ENCODE measurements at regions not wholly inside any gene's neighbourhood (a gene's known extent, or its start where the extent isn't known, plus 50 kb on each side); places are given as distances from the start of the nearest gene placed in this dataset.
"Not testable (repeated sequence)": the region's sequence is repeated elsewhere in the genome, so short reads cannot be mapped to it uniquely, and the experiment has no call there.

DNA sequence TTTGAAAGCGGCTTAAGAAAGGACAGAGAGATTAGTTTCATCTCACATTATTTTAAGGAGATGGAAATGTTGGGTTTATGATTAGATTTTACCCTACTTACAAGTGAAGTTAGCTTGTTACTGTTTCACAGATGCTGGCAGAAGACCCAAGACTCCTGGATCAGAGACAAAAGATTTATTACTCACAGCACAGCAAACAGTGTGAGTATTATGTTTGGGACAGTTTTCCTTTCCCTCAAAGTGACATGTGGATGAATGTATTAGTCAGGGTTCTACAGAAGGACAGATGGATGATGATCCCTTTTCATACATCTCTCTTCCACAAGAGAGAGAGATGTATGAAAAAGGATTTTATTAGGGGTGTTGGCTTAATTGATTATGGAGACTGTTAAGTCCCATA lies 281.8 kb upstream of the CDH2 start:
- H3K4me1 ChIP-seq (ENCODE audit: control insufficient read depth, insufficient read depth, low read length, poor library complexity, severe bottlenecking): no peaks in the 10 kb centered on the region
- no peak overlapping the region for H3K4me3 ChIP-seq (ENCODE audit: extremely low read depth, insufficient read depth, low read length, poor library complexity, severe bottlenecking)
- no peaks in the 10 kb centered on the region for H3K9me3 ChIP-seq (ENCODE audit: control insufficient read depth, low read length)
- H3K36me3 ChIP-seq (ENCODE audit: control insufficient read depth, insufficient read depth, low read length): no peaks in the 10 kb centered on the region
- H3K27ac ChIP-seq (ENCODE audit: low read depth, low read length, severe bottlenecking): no peak overlapping the region
- no CpG with 5 or more reads among the region's 1 CpG for WGBS, 2 experiments (ENCODE audit: insufficient coverage in 2 of 2)

DNA sequence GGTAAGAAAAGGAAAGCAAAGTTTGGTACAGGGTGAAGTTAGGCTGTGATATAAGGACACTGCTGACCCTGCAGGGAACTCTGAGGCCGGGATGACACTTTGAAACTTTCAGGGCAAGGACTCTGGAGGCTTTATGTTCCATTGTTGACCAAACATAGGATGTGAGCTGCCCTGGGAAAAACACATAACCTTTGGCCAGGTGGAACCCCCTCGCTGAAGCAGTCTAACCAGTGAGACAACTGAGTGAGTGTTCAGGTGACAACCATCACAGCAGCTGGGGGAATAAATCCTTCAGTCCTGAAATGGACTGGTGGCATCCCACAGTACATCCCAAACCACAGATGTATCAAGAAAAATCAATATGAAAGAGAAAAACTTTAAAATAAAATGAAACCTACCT lies 280.9 kb upstream of the CDH2 start:
- H3K4me1 ChIP-seq (ENCODE audit: control insufficient read depth, insufficient read depth, low read length, poor library complexity, severe bottlenecking): no peaks in the 10 kb centered on the region
- no peaks in the 10 kb centered on the region for H3K9me3 ChIP-seq (ENCODE audit: control insufficient read depth, low read length)
- WGBS, 2 experiments (ENCODE audit: insufficient coverage in 2 of 2): 78 to 92% methylated on average over 1 to 2 of the region's 2 CpGs
- no peak overlapping the region for H3K27ac ChIP-seq (ENCODE audit: low read depth, low read length, severe bottlenecking)
- no peaks in the 10 kb centered on the region for H3K36me3 ChIP-seq (ENCODE audit: control insufficient read depth, insufficient read depth, low read length)
- no peak overlapping the region for H3K4me3 ChIP-seq (ENCODE audit: extremely low read depth, insufficient read depth, low read length, poor library complexity, severe bottlenecking)

DNA sequence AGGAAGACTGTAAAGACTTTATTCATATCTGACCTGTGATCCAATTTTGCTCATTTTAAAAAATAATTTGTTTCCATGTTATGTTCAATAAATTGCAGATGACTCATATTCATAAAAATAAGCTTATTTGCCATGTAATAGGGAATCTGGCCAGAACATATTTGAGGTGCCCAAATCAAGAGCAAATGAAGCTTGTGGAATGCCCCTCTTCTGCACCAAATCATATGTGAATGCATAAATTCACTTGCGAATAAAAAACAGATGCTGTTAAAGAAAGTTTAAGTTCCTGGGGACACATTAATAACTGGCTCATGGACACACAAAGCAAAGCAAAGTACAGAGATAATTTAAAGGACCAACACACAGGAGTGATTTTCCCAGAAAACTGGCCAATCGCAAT lies 279.0 kb upstream of the CDH2 start:
- H3K4me3 ChIP-seq (ENCODE audit: extremely low read depth, insufficient read depth, low read length, poor library complexity, severe bottlenecking): no peak overlapping the region
- no peak overlapping the region for H3K27ac ChIP-seq (ENCODE audit: low read depth, low read length, severe bottlenecking)
- no peaks in the 10 kb centered on the region for H3K9me3 ChIP-seq (ENCODE audit: control insufficient read depth, low read length)
- H3K4me1 ChIP-seq (ENCODE audit: control insufficient read depth, insufficient read depth, low read length, poor library complexity, severe bottlenecking): no peaks in the 10 kb centered on the region
- H3K36me3 ChIP-seq (ENCODE audit: control insufficient read depth, insufficient read depth, low read length): no peaks in the 10 kb centered on the region
- WGBS, 2 experiments (ENCODE audit: insufficient coverage in 2 of 2): no CpG with 5 or more reads among the region's 2 CpGs

DNA sequence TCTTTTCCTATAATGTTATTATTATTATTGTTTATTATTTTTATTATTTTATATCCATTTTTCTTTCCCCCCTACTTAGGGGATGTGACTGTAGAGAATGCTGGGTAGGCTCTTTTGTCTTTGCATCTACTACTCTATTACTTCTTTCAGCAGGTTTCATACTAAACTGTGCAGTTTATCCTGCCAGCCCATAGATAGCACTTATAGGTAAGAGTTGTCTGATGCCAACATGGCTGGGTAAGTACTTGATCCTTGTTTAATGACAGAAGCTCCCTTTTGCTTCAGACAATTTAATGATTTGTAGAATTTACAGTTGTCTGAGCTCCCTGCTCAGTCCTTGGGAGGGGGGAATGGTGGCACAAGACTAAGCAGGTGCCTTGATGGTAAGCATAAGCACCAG lies 262.9 kb upstream of the CDH2 start:
- Histone ChIP-seq H3K4me1 (ENCODE audit: control insufficient read depth, insufficient read depth, low read length, poor library complexity, severe bottlenecking) (no peaks in the 10 kb centered on the region), H3K27ac (ENCODE audit: low read depth, low read length, severe bottlenecking) (no peak overlapping the region), H3K4me3 (ENCODE audit: extremely low read depth, insufficient read depth, low read length, poor library complexity, severe bottlenecking) (no peak overlapping the region), H3K9me3 (ENCODE audit: control insufficient read depth, low read length) (peaks cover 5% of the 10 kb centered on the region), H3K36me3 (ENCODE audit: control insufficient read depth, insufficient read depth, low read length) (no peaks in the 10 kb centered on the region)

DNA sequence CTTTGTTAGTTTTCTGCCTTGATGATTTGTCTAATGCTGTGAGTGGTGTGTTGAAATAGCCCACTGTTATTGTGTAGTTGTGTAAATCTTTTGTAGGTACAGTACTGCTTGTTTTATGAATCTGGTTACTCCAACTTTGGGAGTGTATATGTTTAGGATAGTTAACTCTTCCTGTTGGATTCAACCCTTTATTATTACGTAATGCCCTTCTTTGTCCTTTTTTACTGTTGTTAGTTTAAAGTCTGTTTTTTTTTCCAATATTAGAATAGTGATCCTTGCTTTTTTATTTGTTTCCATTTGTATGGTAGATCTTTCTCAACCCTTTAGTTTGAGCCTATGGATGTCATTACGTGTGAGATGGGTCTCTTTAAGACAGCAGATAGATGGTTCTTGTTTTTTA lies 261.5 kb upstream of the CDH2 start:
- Histone ChIP-seq H3K36me3 (ENCODE audit: control insufficient read depth, insufficient read depth, low read length) (no peaks in the 10 kb centered on the region), H3K27ac (ENCODE audit: low read depth, low read length, severe bottlenecking) (no peak overlapping the region), H3K9me3 (ENCODE audit: control insufficient read depth, low read length) (peaks cover 5% of the 10 kb centered on the region), H3K4me1 (ENCODE audit: control insufficient read depth, insufficient read depth, low read length, poor library complexity, severe bottlenecking) (no peaks in the 10 kb centered on the region), H3K4me3 (ENCODE audit: extremely low read depth, insufficient read depth, low read length, poor library complexity, severe bottlenecking) (no peak overlapping the region)
- WGBS, 2 experiments (ENCODE audit: insufficient coverage in 2 of 2): 100% methylated on average over 1 of the region's 2 CpGs; no CpG with 5 or more reads in 1 of the 2 experiments

DNA sequence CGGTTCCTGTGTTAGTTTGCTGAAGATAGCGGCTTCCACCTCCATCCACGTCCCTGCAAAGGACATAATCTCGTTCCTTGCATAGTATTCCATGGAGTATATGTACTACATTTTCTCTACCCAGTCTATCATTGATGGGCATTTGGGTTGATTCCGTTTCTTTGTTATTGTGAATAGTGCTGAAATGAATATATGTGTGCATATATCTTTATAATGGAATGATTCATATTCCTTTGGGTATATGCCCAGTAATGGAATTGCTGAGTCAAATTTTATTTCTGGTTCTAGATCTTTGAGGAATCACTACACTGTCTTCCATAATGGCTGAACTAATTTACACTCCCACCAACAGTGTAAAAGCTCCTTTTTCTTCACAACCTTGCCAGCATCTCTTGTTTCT lies 255.4 kb upstream of the CDH2 start:
- no peaks in the 10 kb centered on the region for H3K36me3 ChIP-seq (ENCODE audit: control insufficient read depth, insufficient read depth, low read length)
- H3K4me1 ChIP-seq (ENCODE audit: control insufficient read depth, insufficient read depth, low read length, poor library complexity, severe bottlenecking): no peaks in the 10 kb centered on the region
- H3K27ac ChIP-seq (ENCODE audit: low read depth, low read length, severe bottlenecking): no peak overlapping the region
- no CpG with 5 or more reads among the region's 5 CpGs for WGBS, 2 experiments (ENCODE audit: insufficient coverage in 2 of 2)
- peaks cover 5% of the 10 kb centered on the region for H3K9me3 ChIP-seq (ENCODE audit: control insufficient read depth, low read length)
- H3K4me3 ChIP-seq (ENCODE audit: extremely low read depth, insufficient read depth, low read length, poor library complexity, severe bottlenecking): no peak overlapping the region

DNA sequence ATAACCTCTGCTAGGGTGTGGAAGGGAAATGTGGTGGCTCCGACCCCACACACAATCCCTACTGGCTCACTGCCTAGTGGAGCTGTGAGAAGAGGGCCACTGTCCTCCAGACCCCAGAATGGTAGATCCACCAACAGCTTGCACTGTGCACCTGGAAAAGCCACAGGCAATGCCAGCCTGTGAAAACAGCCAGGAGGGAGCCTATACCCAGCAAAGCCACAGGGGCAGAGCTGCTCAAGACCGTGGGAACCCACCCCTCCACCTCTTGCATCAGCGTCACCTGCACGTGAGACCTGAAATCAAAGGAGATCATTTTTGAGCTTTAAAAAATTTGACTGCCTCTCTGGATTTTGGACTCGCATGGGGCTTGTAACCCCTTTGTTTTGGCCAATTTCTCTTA lies 249.0 kb upstream of the CDH2 start:
- WGBS, 2 experiments (ENCODE audit: insufficient coverage in 2 of 2): 83 to 96% methylated on average over 2 to 4 of the region's 5 CpGs
- H3K27ac ChIP-seq (ENCODE audit: low read depth, low read length, severe bottlenecking): no peak overlapping the region
- H3K4me3 ChIP-seq (ENCODE audit: extremely low read depth, insufficient read depth, low read length, poor library complexity, severe bottlenecking): no peak overlapping the region

DNA sequence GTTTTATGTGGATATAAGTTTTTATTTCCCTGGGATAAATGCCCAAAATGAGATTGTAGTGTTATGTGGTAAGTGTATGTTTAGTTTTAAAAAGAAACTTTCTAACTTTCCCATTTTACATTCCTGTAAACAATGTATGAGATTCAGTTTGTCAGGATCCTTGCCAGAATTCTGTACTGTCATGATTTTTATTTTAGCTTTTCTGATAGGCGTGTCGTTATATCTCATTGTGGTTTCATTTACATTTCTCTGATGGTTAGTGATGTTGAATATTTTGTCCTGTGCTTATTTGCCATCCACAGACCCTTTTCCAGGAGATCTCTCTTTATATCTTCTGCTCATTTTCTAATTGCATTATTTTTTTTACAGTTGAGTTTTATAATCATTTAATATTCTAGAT lies 245.6 kb upstream of the CDH2 start:
- 90 to 100% methylated on average over 2 of the region's 2 CpGs for WGBS, 2 experiments (ENCODE audit: insufficient coverage in 2 of 2)
- Histone ChIP-seq H3K9me3 (ENCODE audit: control insufficient read depth, low read length) (no peaks in the 10 kb centered on the region), H3K4me3 (ENCODE audit: extremely low read depth, insufficient read depth, low read length, poor library complexity, severe bottlenecking) (no peak overlapping the region), H3K27ac (ENCODE audit: low read depth, low read length, severe bottlenecking) (no peak overlapping the region), H3K4me1 (ENCODE audit: control insufficient read depth, insufficient read depth, low read length, poor library complexity, severe bottlenecking) (no peaks in the 10 kb centered on the region), H3K36me3 (ENCODE audit: control insufficient read depth, insufficient read depth, low read length) (no peaks in the 10 kb centered on the region)

More for the DNA sequence above, 249.0 kb upstream of the CDH2 start:
- Histone ChIP-seq H3K4me1 (ENCODE audit: control insufficient read depth, insufficient read depth, low read length, poor library complexity, severe bottlenecking) (no peaks in the 10 kb centered on the region), H3K36me3 (ENCODE audit: control insufficient read depth, insufficient read depth, low read length) (no peaks in the 10 kb centered on the region), H3K9me3 (ENCODE audit: control insufficient read depth, low read length) (no peaks in the 10 kb centered on the region)

DNA sequence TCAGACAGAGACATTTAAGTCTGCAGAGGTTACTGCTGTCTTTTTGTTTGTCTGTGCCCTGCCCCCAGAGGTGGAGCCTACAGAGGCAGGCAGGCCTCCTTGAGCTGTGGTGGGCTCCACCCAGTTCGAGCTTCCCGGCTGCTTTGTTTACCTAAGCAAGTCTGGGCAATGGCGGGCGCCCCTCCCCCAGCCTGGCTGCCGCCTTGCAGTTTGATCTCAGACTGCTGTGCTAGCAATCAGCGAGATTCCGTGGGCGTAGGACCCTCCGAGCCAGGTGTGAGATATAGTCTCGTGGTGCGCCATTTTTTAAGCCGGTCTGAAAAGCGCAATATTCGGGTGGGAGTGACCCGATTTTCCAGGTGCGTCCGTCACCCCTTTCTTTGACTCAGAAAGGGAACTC lies 245.0 kb upstream of the CDH2 start:
- H3K27ac ChIP-seq (ENCODE audit: low read depth, low read length, severe bottlenecking); H3K4me1 ChIP-seq (ENCODE audit: control insufficient read depth, insufficient read depth, low read length, poor library complexity, severe bottlenecking); H3K9me3 ChIP-seq (ENCODE audit: control insufficient read depth, low read length); H3K4me3 ChIP-seq (ENCODE audit: extremely low read depth, insufficient read depth, low read length, poor library complexity, severe bottlenecking); H3K36me3 ChIP-seq (ENCODE audit: control insufficient read depth, insufficient read depth, low read length): not testable (repeated sequence)
- no CpG with 5 or more reads among the region's 17 CpGs for WGBS, 2 experiments (ENCODE audit: insufficient coverage in 2 of 2)

DNA sequence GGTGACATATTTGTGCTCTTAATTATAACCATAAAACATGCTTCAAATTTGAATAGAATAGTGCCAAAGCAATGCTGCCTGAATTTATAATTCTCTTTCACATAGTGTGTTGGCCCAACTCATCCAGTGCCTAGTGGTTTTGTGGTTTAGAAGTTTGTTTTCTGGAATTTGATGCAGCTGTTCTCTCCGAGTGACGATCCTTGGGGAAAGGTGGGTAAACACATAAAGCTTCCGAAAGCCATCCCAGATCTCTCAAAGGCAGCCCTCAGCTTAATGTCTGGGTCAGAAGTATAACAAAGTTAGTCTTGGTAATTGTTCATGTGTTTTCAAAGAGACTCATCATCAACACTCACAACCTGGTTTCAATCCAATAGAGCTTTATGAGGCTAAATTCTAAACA lies 235.6 kb upstream of the CDH2 start:
- H3K36me3 ChIP-seq (ENCODE audit: control insufficient read depth, insufficient read depth, low read length): no peaks in the 10 kb centered on the region
- H3K27ac ChIP-seq (ENCODE audit: low read depth, low read length, severe bottlenecking): no peak overlapping the region
- no peaks in the 10 kb centered on the region for H3K4me1 ChIP-seq (ENCODE audit: control insufficient read depth, insufficient read depth, low read length, poor library complexity, severe bottlenecking)
- no peaks in the 10 kb centered on the region for H3K9me3 ChIP-seq (ENCODE audit: control insufficient read depth, low read length)
- 100% methylated on average over 2 of the region's 3 CpGs; no CpG with 5 or more reads in 1 of the 2 experiments for WGBS, 2 experiments (ENCODE audit: insufficient coverage in 2 of 2)
- no peak overlapping the region for H3K4me3 ChIP-seq (ENCODE audit: extremely low read depth, insufficient read depth, low read length, poor library complexity, severe bottlenecking)

DNA sequence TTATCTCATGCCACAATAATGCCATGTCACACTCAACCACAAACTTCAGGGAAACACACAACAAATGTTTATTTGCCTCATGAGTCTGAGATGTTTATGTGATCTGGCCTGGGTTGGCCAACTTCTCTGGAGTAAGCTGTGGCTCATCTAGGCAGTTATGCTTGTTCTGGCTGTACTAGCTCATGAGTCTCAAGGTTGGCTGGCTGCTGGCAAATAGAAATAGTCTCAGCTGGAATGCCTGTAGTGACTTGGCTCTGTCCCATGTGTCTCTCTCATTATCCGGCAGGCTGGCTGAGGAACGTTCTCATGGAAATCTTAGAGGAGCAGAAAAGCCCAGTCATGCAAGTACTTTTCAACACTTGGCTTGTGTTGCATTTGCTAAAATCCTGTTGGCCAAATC lies 234.9 kb upstream of the CDH2 start:
- H3K9me3 ChIP-seq (ENCODE audit: control insufficient read depth, low read length): no peaks in the 10 kb centered on the region
- no peak overlapping the region for H3K27ac ChIP-seq (ENCODE audit: low read depth, low read length, severe bottlenecking)
- no peak overlapping the region for H3K4me3 ChIP-seq (ENCODE audit: extremely low read depth, insufficient read depth, low read length, poor library complexity, severe bottlenecking)

DNA sequence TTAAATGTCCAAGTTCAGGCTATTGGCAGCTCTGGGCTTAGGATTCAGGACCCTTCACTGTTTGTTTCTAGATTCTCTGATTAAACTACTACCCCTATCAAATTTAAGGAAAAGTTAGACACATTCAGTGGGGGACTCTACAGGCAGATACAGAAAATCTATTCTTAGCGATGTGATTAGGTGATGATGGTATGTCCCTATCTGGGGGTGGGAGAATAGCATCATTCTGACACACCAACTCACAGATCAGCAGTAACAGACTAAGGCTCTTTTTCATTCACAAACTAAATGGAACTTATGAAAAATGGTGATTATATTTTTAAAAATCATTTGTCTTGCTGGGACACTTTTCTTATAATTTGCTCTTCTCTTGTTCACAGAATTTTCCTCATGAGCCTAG lies 232.9 kb upstream of the CDH2 start:
- Histone ChIP-seq H3K36me3 (ENCODE audit: control insufficient read depth, insufficient read depth, low read length) (no peaks in the 10 kb centered on the region), H3K9me3 (ENCODE audit: control insufficient read depth, low read length) (no peaks in the 10 kb centered on the region), H3K27ac (ENCODE audit: low read depth, low read length, severe bottlenecking) (no peak overlapping the region), H3K4me1 (ENCODE audit: control insufficient read depth, insufficient read depth, low read length, poor library complexity, severe bottlenecking) (no peaks in the 10 kb centered on the region), H3K4me3 (ENCODE audit: extremely low read depth, insufficient read depth, low read length, poor library complexity, severe bottlenecking) (no peak overlapping the region)
- WGBS, 2 experiments (ENCODE audit: insufficient coverage in 2 of 2): no CpG with 5 or more reads among the region's 1 CpG

More for the DNA sequence above, 234.9 kb upstream of the CDH2 start:
- Histone ChIP-seq H3K4me1 (ENCODE audit: control insufficient read depth, insufficient read depth, low read length, poor library complexity, severe bottlenecking) (no peaks in the 10 kb centered on the region), H3K36me3 (ENCODE audit: control insufficient read depth, insufficient read depth, low read length) (no peaks in the 10 kb centered on the region)
- WGBS, 2 experiments (ENCODE audit: insufficient coverage in 2 of 2): 89 to 100% methylated on average over 2 of the region's 2 CpGs
